GM21825 (cell line): ENCODE measurements at regions not wholly inside any gene's neighbourhood (a gene's known extent, or its start where the extent isn't known, plus 50 kb on each side); places are given as distances from the start of the nearest gene placed in this dataset.

Experiments
- ATAC-seq: cut with Tn5 transposase; IDR thresholded peaks from one replicate; pipeline ENCODE4 v1.9.1; 2021; ENCODE audit warnings: mild to moderate bottlenecking, moderate library complexity; ENCODE audit not compliant: unreplicated experiment

- no peak for ATAC-seq
Observed at GRCh38 chr22:47788461-47788860, 1026.0 kb downstream of the TBC1D22A start.

- no peak for ATAC-seq
Observed at GRCh38 chr22:47787501-47788227, 1025.2 kb downstream of the TBC1D22A start.

- ATAC-seq: no peak
Observed at GRCh38 chr22:47786650-47787290, 1024.3 kb downstream of the TBC1D22A start.

GRCh38 chr22:47784991-47785390, 1022.5 kb downstream of the TBC1D22A start:
- ATAC-seq: no peak

- ATAC-seq: no peak
Observed at GRCh38 chr22:47784367-47784983, 1022.0 kb downstream of the TBC1D22A start.

- no peak for ATAC-seq
Observed at GRCh38 chr22:47783433-47784366, 1021.2 kb downstream of the TBC1D22A start.

GRCh38 chr22:47782328-47783075, 1020.1 kb downstream of the TBC1D22A start:
- ATAC-seq: no peak

- no peak for ATAC-seq
Observed at GRCh38 chr22:47781427-47782111, 1019.1 kb downstream of the TBC1D22A start.

- no peak for ATAC-seq
Observed at GRCh38 chr22:47781024-47781423, 1018.6 kb downstream of the TBC1D22A start.

GRCh38 chr22:47780281-47780875, 1017.9 kb downstream of the TBC1D22A start:
- no peak for ATAC-seq

- ATAC-seq: no peak
Observed at GRCh38 chr22:47779474-47779873, 1017.0 kb downstream of the TBC1D22A start.

- ATAC-seq: no peak
Observed at GRCh38 chr22:47778160-47778658, 1015.8 kb downstream of the TBC1D22A start.

GRCh38 chr22:47777426-47777825, 1015.0 kb downstream of the TBC1D22A start:
- ATAC-seq: no peak

GRCh38 chr22:47776329-47776728, 1013.9 kb downstream of the TBC1D22A start:
- no peak for ATAC-seq

GRCh38 chr22:47775686-47776085, 1013.2 kb downstream of the TBC1D22A start:
- ATAC-seq: no peak

GRCh38 chr22:47775191-47775590, 1012.7 kb downstream of the TBC1D22A start:
- ATAC-seq: no peak

GRCh38 chr22:47773635-47774034, 1011.2 kb downstream of the TBC1D22A start:
- ATAC-seq: no peak

GRCh38 chr22:47772864-47773263, 1010.4 kb downstream of the TBC1D22A start:
- ATAC-seq: no peak

GRCh38 chr22:47769652-47770051, 1007.2 kb downstream of the TBC1D22A start:
- no peak for ATAC-seq
